ENCODE measurements at regions not wholly inside any gene's neighbourhood (a gene's known extent, or its start where the extent isn't known, plus 50 kb on each side); places are given as distances from the start of the nearest gene placed in this dataset.

- no peak for DNase-seq
Measured at GRCh38 chr10:75347186-75347585, 54.4 kb downstream of the ZNF503 start.

DNA sequence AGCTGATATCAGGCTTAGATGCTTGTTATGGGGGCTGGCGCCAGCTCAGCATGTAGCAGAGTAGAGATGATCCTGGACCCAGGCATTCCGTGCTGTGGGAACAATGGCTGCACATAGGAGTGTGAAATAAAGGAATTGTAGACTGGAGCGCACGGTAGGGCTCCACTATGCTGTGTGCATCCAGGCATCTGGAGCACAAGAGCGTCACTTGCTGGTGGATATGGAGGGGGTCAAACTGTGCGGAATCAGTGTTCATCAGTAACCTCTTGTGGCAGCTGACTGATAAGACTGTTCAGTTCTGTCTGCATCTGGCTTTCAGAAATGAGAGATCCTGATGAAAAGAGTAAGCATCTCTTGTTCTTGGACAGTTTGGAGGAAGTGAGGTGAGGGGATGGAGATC is 55.8 kb downstream of the ZNF503 start:
- DNase-seq, result no peak

DNA sequence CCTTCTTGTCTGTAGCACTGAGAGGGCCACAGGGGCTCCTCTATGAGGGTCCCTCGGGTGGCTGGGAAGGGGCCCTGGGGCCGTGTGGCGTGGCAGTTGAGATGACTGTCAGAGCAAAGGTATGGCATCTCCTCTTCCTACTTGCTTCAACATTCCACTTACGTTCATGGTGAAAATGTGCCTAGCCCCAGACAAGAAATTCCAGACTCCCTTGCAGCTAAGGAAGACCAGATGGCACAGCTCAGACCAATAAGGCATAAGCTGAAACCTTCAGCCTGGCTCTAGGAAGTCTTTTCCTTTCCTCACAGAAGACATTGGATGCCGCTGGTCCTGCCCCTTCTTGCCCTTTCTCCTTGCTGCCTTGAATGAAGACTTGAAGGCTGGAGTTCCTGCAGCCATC is 57.4 kb downstream of the ZNF503 start:
- DNase-seq, result no peak

DNA sequence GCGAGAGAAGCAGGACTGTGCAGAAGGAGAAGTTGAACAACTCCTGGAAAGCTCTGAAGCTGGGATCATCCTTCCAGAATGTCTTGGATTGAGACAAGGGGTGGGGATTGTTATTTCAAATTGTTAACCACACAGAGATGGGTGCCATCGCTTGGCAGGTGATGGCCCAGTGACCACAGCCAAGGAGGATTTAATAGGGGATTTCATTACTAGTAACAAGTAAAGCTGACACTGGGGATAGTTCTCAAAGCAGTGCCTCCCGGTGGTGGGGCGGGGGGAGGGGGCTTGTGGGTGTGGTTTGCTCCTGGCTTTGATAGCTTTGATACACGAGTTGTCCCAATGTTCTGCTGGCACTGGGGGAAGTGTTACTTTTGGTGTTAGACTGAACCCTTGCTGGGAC is 59.2 kb downstream of the ZNF503 start:
- DNase-seq, result no peak

GRCh38 chr10:75335983-75336382 is 65.6 kb downstream of the ZNF503 start:
- DNase-seq, result no peak

- no peak for DNase-seq
Measured at GRCh38 chr10:75335191-75335590, 66.4 kb downstream of the ZNF503 start.

DNA sequence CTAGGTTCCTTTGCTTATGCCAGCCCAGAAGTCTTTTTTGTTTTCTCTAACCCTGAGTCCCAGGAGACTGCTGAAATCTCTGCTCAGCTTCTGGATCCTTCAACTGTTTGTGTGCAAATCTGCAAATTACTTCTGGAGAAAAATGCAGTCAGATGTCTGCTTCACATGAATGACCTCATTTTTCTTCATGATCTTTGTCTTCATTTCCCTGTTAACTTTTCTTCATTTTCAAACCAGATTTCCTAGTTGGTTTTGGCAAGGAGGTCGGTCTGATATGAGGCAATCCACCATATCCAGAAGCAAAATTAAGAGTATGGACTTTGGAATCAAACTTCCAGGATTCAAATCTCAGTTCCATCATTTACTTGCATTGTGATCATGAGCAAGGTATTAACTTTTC is 66.8 kb downstream of the ZNF503 start:
- no peak for DNase-seq

DNA sequence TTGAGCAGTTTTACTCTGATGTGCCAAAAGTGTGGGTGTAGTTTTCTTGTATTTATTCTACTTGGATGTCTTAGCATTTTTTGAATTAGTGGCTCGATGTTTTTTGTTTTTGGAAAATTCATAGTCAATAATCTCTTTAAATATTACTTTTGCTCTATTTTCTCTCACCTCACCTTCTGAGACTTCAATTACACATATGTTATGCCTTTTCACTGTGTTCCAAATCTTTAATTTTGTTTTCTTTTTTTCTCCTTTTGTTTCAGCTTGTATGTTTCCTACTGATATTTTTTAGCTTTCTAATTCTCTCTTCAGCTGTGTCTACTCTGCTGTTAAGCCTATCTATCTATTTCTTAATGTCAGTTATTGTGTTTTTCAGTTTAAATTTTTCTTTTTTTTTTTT is 69.5 kb downstream of the ZNF503 start:
- DNase-seq, result no peak

- peak; percentile 34 for DNase-seq
Measured at GRCh38 chr10:75331081-75331480, 70.5 kb downstream of the ZNF503 start.

DNA sequence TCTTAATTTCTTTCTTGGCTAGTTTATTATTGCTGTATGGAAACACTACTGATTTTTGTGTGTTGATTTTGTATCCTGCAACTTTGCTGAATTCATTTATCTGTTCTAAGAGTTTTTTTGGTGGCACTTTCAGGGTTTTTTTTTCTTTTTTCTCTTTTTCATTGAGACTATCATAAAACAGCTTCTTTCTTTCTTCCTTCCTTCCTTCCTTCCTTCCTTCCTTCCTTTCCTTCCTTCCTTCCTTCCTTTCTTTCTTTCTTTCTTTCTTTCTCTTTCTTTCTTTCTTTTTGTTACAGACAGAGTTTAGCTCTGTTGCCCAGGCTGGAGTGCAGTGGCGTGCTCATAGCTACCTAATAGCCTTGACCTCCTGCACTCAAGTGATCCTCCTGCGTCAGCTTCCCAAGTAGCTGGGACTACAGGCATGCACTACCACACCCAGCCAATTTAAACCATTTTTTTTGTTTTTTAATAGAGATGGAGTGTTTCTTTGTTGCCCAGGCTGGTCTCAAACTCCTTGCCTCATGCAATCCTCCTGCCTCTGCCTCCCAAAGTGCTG is 72.3 kb downstream of the ZNF503 start:
- no peak for DNase-seq

DNA sequence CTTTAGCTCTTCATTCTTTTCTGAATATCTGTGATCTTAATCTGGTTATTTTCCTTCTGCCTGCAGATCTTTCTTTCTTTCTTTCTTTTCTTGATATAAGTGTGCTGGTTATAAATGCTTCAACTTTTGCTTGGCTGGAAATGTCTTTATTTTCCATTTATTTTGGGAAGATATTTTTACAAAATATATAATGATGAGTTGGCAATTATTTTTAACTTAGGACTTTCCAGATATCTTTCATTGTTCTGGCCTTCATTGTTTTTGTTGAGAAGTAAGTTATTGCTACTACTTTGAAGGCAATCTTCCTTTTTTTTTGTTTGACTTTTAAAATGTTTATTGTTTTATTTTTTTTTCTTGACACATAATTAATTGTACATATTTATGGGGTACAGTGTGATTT is 75.3 kb downstream of the ZNF503 start:
- DNase-seq, result no peak

DNA sequence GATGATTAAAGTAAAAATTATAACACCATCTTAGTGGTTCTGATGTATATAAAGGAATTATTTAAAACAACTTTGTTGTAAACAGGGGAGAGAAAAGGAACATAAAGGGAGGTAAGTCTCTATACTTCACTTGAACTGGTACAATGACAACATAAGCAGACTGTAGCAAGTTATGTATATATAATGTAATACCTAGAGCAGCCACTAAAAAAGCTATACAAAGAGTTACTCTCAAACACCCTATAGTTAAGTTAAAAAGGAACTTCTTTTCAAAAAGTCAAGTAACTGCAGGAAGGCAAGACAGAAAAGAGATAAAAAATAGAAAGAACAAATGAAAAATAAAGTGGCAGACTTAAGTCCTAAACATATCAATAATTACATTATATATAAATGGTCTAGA is 82.3 kb downstream of the ZNF503 start:
- no peak for DNase-seq

DNA sequence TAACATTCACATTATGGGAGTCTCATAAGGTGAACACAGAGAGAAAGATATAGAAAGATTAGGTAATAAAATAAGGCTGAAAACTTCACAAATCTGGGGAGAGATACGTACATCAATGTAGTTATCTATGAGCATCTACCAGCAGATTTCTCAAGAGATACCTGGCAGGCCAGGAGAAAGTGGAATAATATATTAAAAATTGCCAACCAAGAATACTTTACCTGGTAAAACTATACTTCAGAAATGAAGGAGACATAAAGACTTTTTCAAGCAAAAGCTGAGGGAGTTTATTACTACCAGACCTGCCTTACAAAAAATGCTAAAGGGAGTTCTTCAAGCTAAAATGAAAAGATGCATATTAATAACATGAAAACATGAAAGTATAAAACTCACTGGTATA is 78.8 kb upstream of the COMTD1 start:
- no peak for DNase-seq

DNA sequence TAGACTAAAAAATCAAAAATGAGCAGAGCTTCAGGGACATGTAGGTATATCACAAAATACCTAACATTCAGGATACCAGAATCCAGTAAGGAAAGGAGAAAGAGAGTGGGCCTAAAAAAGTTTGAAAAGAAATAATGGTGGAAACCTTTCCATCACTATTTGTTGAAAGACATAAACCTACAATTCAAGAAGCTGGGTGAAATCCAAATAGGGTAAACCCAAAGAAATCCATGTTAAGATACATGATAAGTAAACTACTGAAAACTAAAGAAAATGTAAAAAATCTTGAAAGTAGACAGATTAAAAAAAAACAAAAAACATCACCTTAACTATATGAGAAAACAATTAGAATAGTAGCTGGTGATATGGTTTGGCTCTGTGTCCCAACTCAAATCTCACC is 76.7 kb upstream of the COMTD1 start:
- DNase-seq, result no peak

- no peak for DNase-seq
Measured at GRCh38 chr10:75305675-75306074, 69.9 kb upstream of the COMTD1 start.

GRCh38 chr10:75304741-75305390 is 69.1 kb upstream of the COMTD1 start:
- no peak for DNase-seq

GRCh38 chr10:75304313-75304712 is 68.6 kb upstream of the COMTD1 start:
- DNase-seq, result no peak

- DNase-seq, result no peak
Measured at GRCh38 chr10:75303045-75303777, 67.5 kb upstream of the COMTD1 start.

DNA sequence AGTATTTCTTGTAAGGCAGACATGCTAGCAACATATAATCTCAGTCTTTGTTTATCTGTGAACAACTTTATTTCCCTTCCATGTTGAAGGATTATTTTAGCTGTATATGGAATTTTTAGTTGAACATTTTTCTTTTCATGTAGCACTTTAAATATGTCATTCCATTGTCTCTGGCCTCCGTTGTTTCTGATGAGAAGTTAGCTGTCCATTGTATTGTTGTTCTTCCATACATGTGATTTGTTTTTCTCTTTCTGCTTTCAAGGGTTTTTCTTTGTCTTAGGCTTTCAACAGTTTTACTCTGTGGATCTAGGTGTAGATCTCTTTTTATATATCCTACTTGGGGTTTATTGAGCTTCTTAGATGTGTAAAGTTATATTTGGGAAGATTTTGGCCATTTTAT is 66.3 kb upstream of the COMTD1 start:
- DNase-seq, result no peak

GRCh38 chr10:75297021-75297599 is 61.4 kb upstream of the COMTD1 start:
- no peak for DNase-seq

DNA sequence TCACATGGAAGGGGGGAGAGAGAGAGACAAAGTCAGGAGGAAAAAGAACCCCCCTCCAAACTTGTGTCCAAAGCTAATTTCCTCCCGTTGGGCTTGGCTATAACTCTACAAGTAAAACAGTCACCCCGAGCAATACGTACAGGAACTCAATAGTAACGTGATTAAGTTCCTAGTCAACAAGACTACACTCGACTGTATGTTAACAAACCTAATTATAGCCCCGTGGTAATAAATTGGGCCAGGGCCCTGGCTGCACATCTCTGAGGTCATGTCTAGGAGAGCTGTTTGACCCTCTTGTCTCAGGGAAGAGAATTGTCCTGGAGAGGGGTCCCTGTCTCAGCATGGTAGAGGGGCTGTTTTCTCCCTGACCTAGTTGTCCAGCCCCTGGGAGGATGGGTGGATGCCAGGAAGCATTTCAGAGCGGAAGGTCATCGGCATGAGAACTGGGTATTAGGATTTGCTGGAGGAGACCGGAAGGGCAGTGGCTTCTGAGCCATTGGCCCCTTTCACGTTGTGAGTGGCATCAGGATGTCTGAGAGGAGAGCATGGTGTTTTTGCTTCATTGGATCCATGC is 60.2 kb upstream of the COMTD1 start:
- DNase-seq, result no peak

DNA sequence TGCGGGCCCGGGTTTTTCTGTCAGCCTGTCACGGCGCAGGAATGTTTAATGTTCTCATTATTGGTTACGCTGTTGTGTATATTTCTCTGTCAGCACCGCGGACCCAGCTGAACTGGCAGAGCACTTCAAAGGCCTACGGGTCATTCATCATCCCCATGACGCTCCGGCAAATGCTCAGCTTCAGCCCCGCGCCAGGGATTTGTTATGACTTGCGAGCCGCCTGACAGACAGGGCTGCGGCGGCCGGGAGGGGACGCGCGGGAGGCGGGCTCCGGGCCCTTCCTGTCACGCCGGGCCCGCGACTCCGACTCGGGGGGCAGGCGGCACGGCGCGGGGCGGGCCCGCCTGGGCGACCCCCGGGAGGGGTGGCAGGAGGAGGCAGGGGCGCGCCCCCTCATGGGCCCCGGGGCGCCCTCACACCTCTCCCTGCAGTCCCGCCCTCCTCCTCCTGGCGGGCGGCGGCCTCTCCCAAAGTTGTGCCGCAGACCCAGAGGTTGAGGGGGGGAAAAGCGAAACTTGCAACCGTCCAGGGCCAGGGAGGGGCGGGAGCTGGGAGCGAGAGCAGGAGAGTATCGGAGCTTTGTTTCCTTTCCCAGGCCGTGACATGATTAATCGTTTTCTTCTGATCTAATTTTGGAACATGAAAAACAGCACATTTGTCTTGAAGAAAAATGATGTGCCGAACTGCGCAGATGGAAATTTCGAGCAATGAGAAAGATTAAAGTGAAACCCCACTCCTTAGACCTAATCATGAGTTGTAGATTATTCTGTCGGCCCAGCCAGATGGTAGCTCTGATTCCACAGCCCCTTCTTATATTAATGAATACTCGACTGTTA is 59.3 kb upstream of the COMTD1 start:
- peak; percentile 83 for DNase-seq
